A549 (cell line): ENCODE measurements at regions not wholly inside any gene's neighbourhood (a gene's known extent, or its start where the extent isn't known, plus 50 kb on each side); places are given as distances from the start of the nearest gene placed in this dataset.

ENCODE experiments used
- ATAC-seq, 2 experiments: fragments of 200-7000 bp in 1 of 2; fragments of >200 bp in 1 of 2; cut with Nextera tagmentation in 1 of 2; cut with Tn5 transposase in 1 of 2; 3 replicates each; pipeline versions ENCODE4 v1.8.0 to v1.9.1; 2018 to 2020; ENCODE audit warnings: mild to moderate bottlenecking in 1 of 2, moderate library complexity in 1 of 2
- CTCF ChIA-PET: fragments of 300-600 bp; sonication (Branson Sonifier 250); formaldehyde crosslinking; extraction: SDS; loops from one replicate; lab custom pipeline; 2021; ENCODE audit warnings: antibody characterized with exemption, inconsistent platforms; lab: Yijun Ruan, JAX
- POLR2A ChIA-PET: fragments of 350-600 bp; formaldehyde crosslinking; extraction: SDS; loops from one replicate; lab custom pipeline; 2021; ENCODE audit warnings: antibody characterized with exemption, inconsistent platforms; lab: Yijun Ruan, JAX
- DNase-seq, 2 experiments: peaks; one replicate each; pipeline versions ENCODE4 v3.0.0 to v3.0.0-alpha.2; 2011 to 2016; ENCODE audit warnings: low read depth in 1 of 2, low spot score in 1 of 2
- FAIRE-seq: peaks from 2 replicates; lab custom pipeline; 2011; peaks lifted over from hg19 to GRCh38; lab: Jason Lieb, UNC
- H3K27ac ChIP-seq, 2 experiments: fragments of >200 bp; sonication (Bioruptor Twin); formaldehyde crosslinking; 3 replicates each; pipeline ENCODE4 v1.5.1; 2016 to 2017
- H3K4me1 ChIP-seq: fragments of >200 bp; sonication (Bioruptor Twin); formaldehyde crosslinking; 3 replicates; pipeline ENCODE4 v1.6.1; 2016
- H3K4me2 ChIP-seq: fragments of >200 bp; sonication (Bioruptor Twin); formaldehyde crosslinking; 3 replicates; pipeline ENCODE4 v1.6.1; 2016
- H3K4me3 ChIP-seq: fragments of >200 bp; sonication (Bioruptor Twin); formaldehyde crosslinking; 3 replicates; pipeline ENCODE4 v1.5.1; 2016
- H3K9me3 ChIP-seq: fragments of >200 bp; sonication (Bioruptor Twin); formaldehyde crosslinking; 3 replicates; pipeline ENCODE4 v1.6.1; 2016
- ATOH8 ChIP-seq: fragments of 250-450 bp; sonication (Bioruptor Pico); IDR thresholded peaks from 2 replicates; pipeline ENCODE4 v1.5.0; 2020; ENCODE audit warnings: low read depth, mild to moderate bottlenecking, moderate library complexity
- BHLHE40 ChIP-seq: IDR thresholded peaks from 2 replicates; pipeline ENCODE4 v1.6.1; 2012; ENCODE audit warnings: low read depth, low read length, inconsistent platforms
- CBX8 ChIP-seq: fragments of 200-600 bp; sonication (generic); IDR thresholded peaks from 2 replicates; pipeline ENCODE4 v1.6.1; 2016
- CEBPB ChIP-seq, 2 experiments: fragments of >200 bp in 1 of 2; sonication (Bioruptor Twin) in 1 of 2; formaldehyde crosslinking in 1 of 2; IDR thresholded peaks; 2 replicates each; pipeline ENCODE4 v1.6.1; 2012 to 2016
- CHD2 ChIP-seq: fragments of 150-350 bp; IDR thresholded peaks from 2 replicates; pipeline ENCODE4 v1.6.1; 2014; ENCODE audit warnings: low read length; ENCODE audit not compliant: partially characterized antibody
- EP300 ChIP-seq, 2 experiments: fragments of >200 bp; sonication (Bioruptor Twin); formaldehyde crosslinking; IDR thresholded peaks; 2 replicates in 1 of 2; 3 replicates in 1 of 2; pipeline ENCODE4 v1.6.1; 2016 to 2017
- ESRRA ChIP-seq: fragments of 150-350 bp; IDR thresholded peaks from 2 replicates; pipeline ENCODE4 v1.6.1; 2014; ENCODE audit warnings: mild to moderate bottlenecking, low read length, borderline replicate concordance
- HOXA7 ChIP-seq: fragments of 250-450 bp; sonication (Bioruptor Pico); IDR thresholded peaks from 2 replicates; pipeline ENCODE4 v1.5.0; 2020; ENCODE audit warnings: mild to moderate bottlenecking, moderate library complexity
- HOXB5 ChIP-seq: fragments of 250-450 bp; sonication (Bioruptor Pico); IDR thresholded peaks from 2 replicates; pipeline ENCODE4 v1.5.0; 2020; ENCODE audit warnings: mild to moderate bottlenecking, moderate library complexity
- MAFK ChIP-seq: fragments of 450-650 bp; IDR thresholded peaks from 2 replicates; pipeline ENCODE4 v1.6.1; 2014; ENCODE audit not compliant: partially characterized antibody
- MYC ChIP-seq: IDR thresholded peaks from 2 replicates; pipeline ENCODE4 v1.6.1; 2012; ENCODE audit warnings: mild to moderate bottlenecking, inconsistent platforms, low read length, improper control_type of control experiment, borderline replicate concordance
- NFE2L2 ChIP-seq: fragments of 150-350 bp; conservative IDR thresholded peaks from 2 replicates; pipeline ENCODE4 v1.6.1; 2014; ENCODE audit warnings: low read length
- NPAS2 ChIP-seq: fragments of 250-450 bp; sonication (Bioruptor Pico); IDR thresholded peaks from 2 replicates; pipeline ENCODE4 v1.8.0; 2022; ENCODE audit warnings: mild to moderate bottlenecking, moderate library complexity, borderline replicate concordance
- POLR2AphosphoS2 ChIP-seq: conservative IDR thresholded peaks from 2 replicates; pipeline ENCODE4 v1.6.1; 2012; ENCODE audit warnings: low read length, improper control_type of control experiment, inconsistent platforms
- RAD21 ChIP-seq, 2 experiments: fragments of >200 bp in 1 of 2; sonication (Bioruptor Twin) in 1 of 2; formaldehyde crosslinking in 1 of 2; IDR thresholded peaks in 1 of 2; conservative IDR thresholded peaks in 1 of 2; 2 replicates in 1 of 2; 3 replicates in 1 of 2; pipeline ENCODE4 v1.6.1; 2012 to 2018; ENCODE audit warnings: inconsistent platforms in 1 of 2
- RCOR1 ChIP-seq: fragments of 150-350 bp; IDR thresholded peaks from 2 replicates; pipeline ENCODE4 v1.6.1; 2014; ENCODE audit warnings: antibody characterized with exemption, low read length, low read depth
- SMC3 ChIP-seq: fragments of >200 bp; sonication (Bioruptor Twin); formaldehyde crosslinking; IDR thresholded peaks from 3 replicates; pipeline ENCODE4 v1.6.1; 2018; ENCODE audit warnings: inconsistent platforms
- SREBF2 ChIP-seq: fragments of 450-650 bp; IDR thresholded peaks from 2 replicates; pipeline ENCODE4 v1.6.1; 2014; ENCODE audit warnings: mild to moderate bottlenecking, moderate library complexity
- TFCP2L1 ChIP-seq: fragments of 250-450 bp; sonication (Bioruptor Pico); IDR thresholded peaks from 2 replicates; pipeline ENCODE4 v1.5.0; 2021; ENCODE audit warnings: mild to moderate bottlenecking
- TP53 ChIP-seq: fragments of 250-450 bp; sonication (Bioruptor Pico); IDR thresholded peaks from 2 replicates; pipeline ENCODE4 v1.5.0; 2021; ENCODE audit warnings: mild to moderate bottlenecking, moderate library complexity
- ZC3H11A ChIP-seq: fragments of 450-650 bp; IDR thresholded peaks from 2 replicates; pipeline ENCODE4 v1.6.1; 2014; ENCODE audit warnings: antibody characterized with exemption, mild to moderate bottlenecking
- ZFP36 ChIP-seq: fragments of 450-650 bp; IDR thresholded peaks from 2 replicates; pipeline ENCODE4 v1.6.1; 2014; ENCODE audit warnings: borderline replicate concordance; ENCODE audit not compliant: partially characterized antibody
- WGBS: methylation state at CpG from one replicate; pipeline ENCODE4 v1.1.6; 2017; ENCODE audit errors: missing lambda C conversion rate; 5-methylcytosine and 5-hydroxymethylcytosine counted together
- TF ChIP-seq, protein P1 (sequence below): fragments of >200 bp; sonication (Bioruptor Twin); formaldehyde crosslinking; IDR thresholded peaks from 3 replicates; pipeline ENCODE4 v1.6.1; 2016
- TF ChIP-seq, protein P2 (sequence below): IDR thresholded peaks from 2 replicates; pipeline ENCODE4 v1.6.1; 2012
- TF ChIP-seq, protein P3 (sequence below): IDR thresholded peaks from 2 replicates; pipeline ENCODE4 v1.6.1; 2012; ENCODE audit warnings: low read depth, borderline replicate concordance

GRCh38 chr11:26846227-26846626, 124.4 kb upstream of the SLC5A12 start:
- H3K27ac ChIP-seq, result no peak overlapping the region
- FAIRE-seq (no peak), ATAC-seq (no peak), DNase-seq (no peak)
- WGBS, result 0% methylated on average over 2 of the region's 2 CpGs
- POLR2A ChIA-PET, result no interaction called here
- H3K4me1 ChIP-seq, result no peaks in the 10 kb centered on the region
- CTCF ChIA-PET, result no interaction called here
- TF ChIP-seq, protein P1, sequence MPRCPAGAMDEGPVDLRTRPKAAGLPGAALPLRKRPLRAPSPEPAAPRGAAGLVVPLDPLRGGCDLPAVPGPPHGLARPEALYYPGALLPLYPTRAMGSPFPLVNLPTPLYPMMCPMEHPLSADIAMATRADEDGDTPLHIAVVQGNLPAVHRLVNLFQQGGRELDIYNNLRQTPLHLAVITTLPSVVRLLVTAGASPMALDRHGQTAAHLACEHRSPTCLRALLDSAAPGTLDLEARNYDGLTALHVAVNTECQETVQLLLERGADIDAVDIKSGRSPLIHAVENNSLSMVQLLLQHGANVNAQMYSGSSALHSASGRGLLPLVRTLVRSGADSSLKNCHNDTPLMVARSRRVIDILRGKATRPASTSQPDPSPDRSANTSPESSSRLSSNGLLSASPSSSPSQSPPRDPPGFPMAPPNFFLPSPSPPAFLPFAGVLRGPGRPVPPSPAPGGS, result no peak
- TF ChIP-seq, protein P2, sequence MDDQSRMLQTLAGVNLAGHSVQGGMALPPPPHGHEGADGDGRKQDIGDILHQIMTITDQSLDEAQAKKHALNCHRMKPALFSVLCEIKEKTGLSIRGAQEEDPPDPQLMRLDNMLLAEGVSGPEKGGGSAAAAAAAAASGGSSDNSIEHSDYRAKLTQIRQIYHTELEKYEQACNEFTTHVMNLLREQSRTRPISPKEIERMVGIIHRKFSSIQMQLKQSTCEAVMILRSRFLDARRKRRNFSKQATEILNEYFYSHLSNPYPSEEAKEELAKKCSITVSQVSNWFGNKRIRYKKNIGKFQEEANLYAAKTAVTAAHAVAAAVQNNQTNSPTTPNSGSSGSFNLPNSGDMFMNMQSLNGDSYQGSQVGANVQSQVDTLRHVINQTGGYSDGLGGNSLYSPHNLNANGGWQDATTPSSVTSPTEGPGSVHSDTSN, result no peak
- TF ChIP-seq RCOR1 (no peak), MYC (no peak), TFCP2L1 (CRISPR knock-in tag) (no peak), RAD21 (conservative IDR thresholded peaks at IDR 0.05 in 1 of 2, IDR thresholded peaks at IDR 0.05 in 1 of 2) (no peak), CEBPB (IDR thresholded peaks at IDR 0.05) (no peak), TP53 (no peak), ZC3H11A (no peak), SREBF2 (no peak), ESRRA (no peak), MAFK (no peak), POLR2AphosphoS2 (no peak), NPAS2 (CRISPR knock-in tag) (no peak)
- TF ChIP-seq, protein P3, sequence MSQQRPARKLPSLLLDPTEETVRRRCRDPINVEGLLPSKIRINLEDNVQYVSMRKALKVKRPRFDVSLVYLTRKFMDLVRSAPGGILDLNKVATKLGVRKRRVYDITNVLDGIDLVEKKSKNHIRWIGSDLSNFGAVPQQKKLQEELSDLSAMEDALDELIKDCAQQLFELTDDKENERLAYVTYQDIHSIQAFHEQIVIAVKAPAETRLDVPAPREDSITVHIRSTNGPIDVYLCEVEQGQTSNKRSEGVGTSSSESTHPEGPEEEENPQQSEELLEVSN, result no peak
- H3K4me2 ChIP-seq, result no peak overlapping the region
- H3K9me3 ChIP-seq, result no peaks in the 10 kb centered on the region
- H3K4me3 ChIP-seq, result no peak overlapping the region

GRCh38 chr11:26847459-26847858, 125.6 kb upstream of the SLC5A12 start:
- Histone ChIP-seq H3K9me3 (no peaks in the 10 kb centered on the region), H3K4me2 (no peak overlapping the region), H3K4me3 (no peak overlapping the region), H3K27ac (no peak overlapping the region), H3K4me1 (no peaks in the 10 kb centered on the region)
- ChIA-PET POLR2A (no interaction called here), CTCF (no interaction called here)
- DNase-seq (no peak), ATAC-seq (no peak), FAIRE-seq (no peak)
- TF ChIP-seq, protein P2, result no peak
- WGBS, result 0% methylated on average over 3 of the region's 3 CpGs

- FAIRE-seq, result no peak
- H3K4me1 ChIP-seq, result no peaks in the 10 kb centered on the region
- ATAC-seq, result no peak
- H3K9me3 ChIP-seq, result no peaks in the 10 kb centered on the region
- TF ChIP-seq, protein P2, result no peak
- TF ChIP-seq NFE2L2 (no peak), ZFP36 (no peak), TP53 (no peak), HOXA7 (CRISPR knock-in tag) (no peak), RAD21 (conservative IDR thresholded peaks at IDR 0.05 in 1 of 2, IDR thresholded peaks at IDR 0.05 in 1 of 2) (no peak), CHD2 (no peak), SMC3 (no peak), EP300 (IDR thresholded peaks at IDR 0.05) (no peak), CBX8 (no peak), HOXB5 (CRISPR knock-in tag) (no peak), RCOR1 (no peak), ATOH8 (CRISPR knock-in tag) (no peak), BHLHE40 (no peak)
- TF ChIP-seq, all 56 proteins: peak for 0
- Histone ChIP-seq H3K4me2 (no peak overlapping the region), H3K27ac (no peak overlapping the region), H3K4me3 (no peak overlapping the region)
- POLR2A ChIA-PET, result no interaction called here
- CTCF ChIA-PET, result no interaction called here
- DNase-seq, result no peak
- WGBS, result 0% methylated on average over 1 of the region's 1 CpG
These were observed 126.1 kb upstream of the SLC5A12 start for GRCh38 chr11:26847977-26848376.
